ENCODE measurements at regions not wholly inside any gene's neighbourhood (a gene's known extent, or its start where the extent isn't known, plus 50 kb on each side); places are given as distances from the start of the nearest gene placed in this dataset.

DNA sequence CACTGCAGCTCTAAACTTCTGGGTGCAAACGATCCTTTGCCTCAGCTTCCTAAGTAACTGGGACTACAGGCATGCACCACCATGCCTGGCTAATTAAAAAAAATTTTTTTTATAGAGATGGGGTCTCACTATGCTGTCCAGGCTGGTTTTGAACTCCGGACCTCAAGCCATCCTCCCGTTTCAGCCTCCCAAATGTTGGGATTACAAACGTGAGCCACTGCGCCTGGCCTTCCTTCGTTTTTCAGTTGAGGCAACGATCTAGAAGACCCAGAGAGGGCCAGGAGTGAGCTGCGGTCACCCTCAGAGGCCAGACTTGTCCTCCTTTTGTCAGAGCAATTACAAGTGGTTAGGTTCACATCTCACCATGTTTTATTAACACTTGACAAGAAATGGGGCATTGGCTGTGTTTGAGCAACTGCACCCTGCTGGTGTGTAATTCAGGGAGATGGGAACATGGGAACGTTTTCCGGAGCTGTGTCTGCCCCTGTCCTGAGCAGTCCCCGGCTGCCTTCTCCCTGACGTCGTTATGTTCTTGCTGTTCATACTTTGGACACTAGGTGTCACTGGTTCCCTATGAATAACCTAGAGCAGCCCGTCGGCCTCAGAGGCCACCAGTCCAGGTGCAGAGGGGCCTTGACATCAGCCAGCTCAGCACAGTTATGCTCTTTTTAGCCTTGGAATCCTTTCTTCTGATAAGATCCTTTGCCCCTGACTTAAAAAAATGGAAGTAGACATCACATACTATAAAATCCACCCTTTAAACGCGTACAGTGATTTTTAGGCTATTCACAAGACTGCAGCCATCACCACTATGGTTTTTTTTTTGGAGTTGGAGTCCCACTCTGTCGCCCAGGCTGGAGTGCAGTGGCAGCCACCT lies 375.0 kb downstream of the TYW1 start:
- TF ChIP-seq CTCF (conservative IDR thresholded peaks at IDR 0.05; ENCODE audit: low read depth in 2 of 2) = peak; percentile 72 to 92
- no peak for TF ChIP-seq CREB1 (CRISPR knock-in tag; IDR thresholded peaks at IDR 0.05; ENCODE audit: low read depth)
- TF ChIP-seq POLR2AphosphoS5 (IDR thresholded peaks at IDR 0.05; ENCODE audit: low read depth) = no peak
- TF ChIP-seq EZH2 (IDR thresholded peaks at IDR 0.05; ENCODE audit: low read depth, unreplicated experiment) = no peak
- TF ChIP-seq EZH2phosphoT487 (IDR thresholded peaks at IDR 0.05; ENCODE audit: unreplicated experiment) = no peak
- TF ChIP-seq REST (IDR thresholded peaks at IDR 0.05; ENCODE audit: unreplicated experiment) = no peak
- no peak for TF ChIP-seq ZNF331 (CRISPR knock-in tag; IDR thresholded peaks at IDR 0.05; ENCODE audit: low read depth)
- no peak for TF ChIP-seq STAT1 (IDR thresholded peaks at IDR 0.05; ENCODE audit: unreplicated experiment)
- no peak for TF ChIP-seq JUNB (IDR thresholded peaks at IDR 0.05; ENCODE audit: unreplicated experiment)
- TF ChIP-seq, protein P1, sequence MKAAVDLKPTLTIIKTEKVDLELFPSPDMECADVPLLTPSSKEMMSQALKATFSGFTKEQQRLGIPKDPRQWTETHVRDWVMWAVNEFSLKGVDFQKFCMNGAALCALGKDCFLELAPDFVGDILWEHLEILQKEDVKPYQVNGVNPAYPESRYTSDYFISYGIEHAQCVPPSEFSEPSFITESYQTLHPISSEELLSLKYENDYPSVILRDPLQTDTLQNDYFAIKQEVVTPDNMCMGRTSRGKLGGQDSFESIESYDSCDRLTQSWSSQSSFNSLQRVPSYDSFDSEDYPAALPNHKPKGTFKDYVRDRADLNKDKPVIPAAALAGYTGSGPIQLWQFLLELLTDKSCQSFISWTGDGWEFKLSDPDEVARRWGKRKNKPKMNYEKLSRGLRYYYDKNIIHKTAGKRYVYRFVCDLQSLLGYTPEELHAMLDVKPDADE (IDR thresholded peaks at IDR 0.05) = no peak
- no peak for TF ChIP-seq ZNF114 (CRISPR knock-in tag; IDR thresholded peaks at IDR 0.05)
- no peak for TF ChIP-seq NANOG (IDR thresholded peaks at IDR 0.05; ENCODE audit: borderline replicate concordance)
- TF ChIP-seq, protein P2, sequence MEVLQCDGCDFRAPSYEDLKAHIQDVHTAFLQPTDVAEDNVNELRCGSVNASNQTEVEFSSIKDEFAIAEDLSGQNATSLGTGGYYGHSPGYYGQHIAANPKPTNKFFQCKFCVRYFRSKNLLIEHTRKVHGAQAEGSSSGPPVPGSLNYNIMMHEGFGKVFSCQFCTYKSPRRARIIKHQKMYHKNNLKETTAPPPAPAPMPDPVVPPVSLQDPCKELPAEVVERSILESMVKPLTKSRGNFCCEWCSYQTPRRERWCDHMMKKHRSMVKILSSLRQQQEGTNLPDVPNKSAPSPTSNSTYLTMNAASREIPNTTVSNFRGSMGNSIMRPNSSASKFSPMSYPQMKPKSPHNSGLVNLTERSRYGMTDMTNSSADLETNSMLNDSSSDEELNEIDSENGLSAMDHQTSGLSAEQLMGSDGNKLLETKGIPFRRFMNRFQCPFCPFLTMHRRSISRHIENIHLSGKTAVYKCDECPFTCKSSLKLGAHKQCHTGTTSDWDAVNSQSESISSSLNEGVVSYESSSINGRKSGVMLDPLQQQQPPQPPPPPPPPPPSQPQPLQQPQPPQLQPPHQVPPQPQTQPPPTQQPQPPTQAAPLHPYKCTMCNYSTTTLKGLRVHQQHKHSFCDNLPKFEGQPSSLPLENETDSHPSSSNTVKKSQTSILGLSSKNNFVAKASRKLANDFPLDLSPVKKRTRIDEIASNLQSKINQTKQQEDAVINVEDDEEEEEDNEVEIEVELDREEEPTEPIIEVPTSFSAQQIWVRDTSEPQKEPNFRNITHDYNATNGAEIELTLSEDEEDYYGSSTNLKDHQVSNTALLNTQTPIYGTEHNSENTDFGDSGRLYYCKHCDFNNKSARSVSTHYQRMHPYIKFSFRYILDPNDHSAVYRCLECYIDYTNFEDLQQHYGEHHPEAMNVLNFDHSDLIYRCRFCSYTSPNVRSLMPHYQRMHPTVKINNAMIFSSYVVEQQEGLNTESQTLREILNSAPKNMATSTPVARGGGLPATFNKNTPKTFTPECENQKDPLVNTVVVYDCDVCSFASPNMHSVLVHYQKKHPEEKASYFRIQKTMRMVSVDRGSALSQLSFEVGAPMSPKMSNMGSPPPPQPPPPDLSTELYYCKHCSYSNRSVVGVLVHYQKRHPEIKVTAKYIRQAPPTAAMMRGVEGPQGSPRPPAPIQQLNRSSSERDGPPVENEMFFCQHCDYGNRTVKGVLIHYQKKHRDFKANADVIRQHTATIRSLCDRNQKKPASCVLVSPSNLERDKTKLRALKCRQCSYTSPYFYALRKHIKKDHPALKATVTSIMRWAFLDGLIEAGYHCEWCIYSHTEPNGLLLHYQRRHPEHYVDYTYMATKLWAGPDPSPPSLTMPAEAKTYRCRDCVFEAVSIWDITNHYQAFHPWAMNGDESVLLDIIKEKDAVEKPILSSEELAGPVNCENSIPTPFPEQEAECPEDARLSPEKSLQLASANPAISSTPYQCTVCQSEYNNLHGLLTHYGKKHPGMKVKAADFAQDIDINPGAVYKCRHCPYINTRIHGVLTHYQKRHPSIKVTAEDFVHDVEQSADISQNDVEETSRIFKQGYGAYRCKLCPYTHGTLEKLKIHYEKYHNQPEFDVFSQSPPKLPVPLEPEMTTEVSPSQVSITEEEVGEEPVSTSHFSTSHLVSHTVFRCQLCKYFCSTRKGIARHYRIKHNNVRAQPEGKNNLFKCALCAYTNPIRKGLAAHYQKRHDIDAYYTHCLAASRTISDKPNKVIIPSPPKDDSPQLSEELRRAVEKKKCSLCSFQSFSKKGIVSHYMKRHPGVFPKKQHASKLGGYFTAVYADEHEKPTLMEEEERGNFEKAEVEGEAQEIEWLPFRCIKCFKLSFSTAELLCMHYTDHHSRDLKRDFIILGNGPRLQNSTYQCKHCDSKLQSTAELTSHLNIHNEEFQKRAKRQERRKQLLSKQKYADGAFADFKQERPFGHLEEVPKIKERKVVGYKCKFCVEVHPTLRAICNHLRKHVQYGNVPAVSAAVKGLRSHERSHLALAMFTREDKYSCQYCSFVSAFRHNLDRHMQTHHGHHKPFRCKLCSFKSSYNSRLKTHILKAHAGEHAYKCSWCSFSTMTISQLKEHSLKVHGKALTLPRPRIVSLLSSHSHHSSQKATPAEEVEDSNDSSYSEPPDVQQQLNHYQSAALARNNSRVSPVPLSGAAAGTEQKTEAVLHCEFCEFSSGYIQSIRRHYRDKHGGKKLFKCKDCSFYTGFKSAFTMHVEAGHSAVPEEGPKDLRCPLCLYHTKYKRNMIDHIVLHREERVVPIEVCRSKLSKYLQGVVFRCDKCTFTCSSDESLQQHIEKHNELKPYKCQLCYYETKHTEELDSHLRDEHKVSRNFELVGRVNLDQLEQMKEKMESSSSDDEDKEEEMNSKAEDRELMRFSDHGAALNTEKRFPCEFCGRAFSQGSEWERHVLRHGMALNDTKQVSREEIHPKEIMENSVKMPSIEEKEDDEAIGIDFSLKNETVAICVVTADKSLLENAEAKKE (CRISPR knock-in tag; IDR thresholded peaks at IDR 0.05) = no peak
